Hematopoietic multipotent progenitor cell (in vitro differentiated cells): ENCODE measurements at regions not wholly inside any gene's neighbourhood (a gene's known extent, or its start where the extent isn't known, plus 50 kb on each side); places are given as distances from the start of the nearest gene placed in this dataset.

Source experiments
- DNase-seq, 3 donors: peaks; one replicate each; pipeline ENCODE4 v3.0.0-alpha.2; 2011 to 2015; ENCODE audit warnings: low read depth in 2 of 3, low spot score in 2 of 3

GRCh38 chr4:125072269-125072668 is 242.5 kb upstream of the FAT4 start:
- no peak for DNase-seq

GRCh38 chr4:125070861-125071260 is 243.9 kb upstream of the FAT4 start:
- no peak for DNase-seq

- DNase-seq = no peak
These were observed 252.4 kb upstream of the FAT4 start for GRCh38 chr4:125062115-125063050.

GRCh38 chr4:125060376-125060775 is 254.4 kb upstream of the FAT4 start:
- no peak for DNase-seq

GRCh38 chr4:125049711-125050110 is 265.0 kb upstream of the FAT4 start:
- DNase-seq = no peak

GRCh38 chr4:125045311-125045710 is 269.4 kb upstream of the FAT4 start:
- no peak for DNase-seq

GRCh38 chr4:125044886-125045285 is 269.9 kb upstream of the FAT4 start:
- no peak for DNase-seq

GRCh38 chr4:125043486-125043885 is 271.3 kb upstream of the FAT4 start:
- DNase-seq = no peak

GRCh38 chr4:125042041-125042440 is 272.7 kb upstream of the FAT4 start:
- DNase-seq = no peak

GRCh38 chr4:125041372-125041930 is 273.3 kb upstream of the FAT4 start:
- no peak for DNase-seq

GRCh38 chr4:125039550-125039949 is 275.2 kb upstream of the FAT4 start:
- DNase-seq = no peak

GRCh38 chr4:125022855-125023501 is 291.8 kb upstream of the FAT4 start:
- no peak for DNase-seq

GRCh38 chr4:125021189-125021588 is 293.6 kb upstream of the FAT4 start:
- no peak for DNase-seq

- DNase-seq = no peak
These were observed 294.4 kb upstream of the FAT4 start for GRCh38 chr4:125020089-125021034.

GRCh38 chr4:125016892-125017299 is 297.9 kb upstream of the FAT4 start:
- no peak for DNase-seq

- DNase-seq = no peak
These were observed 300.9 kb upstream of the FAT4 start for GRCh38 chr4:125013891-125014290.

- DNase-seq = no peak
These were observed 299.1 kb upstream of the ANKRD50 start for GRCh38 chr4:125011646-125012045.

GRCh38 chr4:125010796-125011503 is 298.4 kb upstream of the ANKRD50 start:
- DNase-seq = no peak

- DNase-seq = no peak
These were observed 296.1 kb upstream of the ANKRD50 start for GRCh38 chr4:125008676-125009075.

- no peak for DNase-seq
These were observed 292.1 kb upstream of the ANKRD50 start for GRCh38 chr4:125004676-125005075.
